GM04504 (cell line): ENCODE measurements at regions not wholly inside any gene's neighbourhood (a gene's known extent, or its start where the extent isn't known, plus 50 kb on each side); places are given as distances from the start of the nearest gene placed in this dataset.

ENCODE experiments used
- DNase-seq: peaks from one replicate; pipeline ENCODE4 v3.0.0-alpha.2; 2012; ENCODE audit warnings: low read depth

- DNase-seq, result no peak
Measured at GRCh38 chr7:18243731-18244130, 216.1 kb upstream of the PRPS1L1 start.

DNA sequence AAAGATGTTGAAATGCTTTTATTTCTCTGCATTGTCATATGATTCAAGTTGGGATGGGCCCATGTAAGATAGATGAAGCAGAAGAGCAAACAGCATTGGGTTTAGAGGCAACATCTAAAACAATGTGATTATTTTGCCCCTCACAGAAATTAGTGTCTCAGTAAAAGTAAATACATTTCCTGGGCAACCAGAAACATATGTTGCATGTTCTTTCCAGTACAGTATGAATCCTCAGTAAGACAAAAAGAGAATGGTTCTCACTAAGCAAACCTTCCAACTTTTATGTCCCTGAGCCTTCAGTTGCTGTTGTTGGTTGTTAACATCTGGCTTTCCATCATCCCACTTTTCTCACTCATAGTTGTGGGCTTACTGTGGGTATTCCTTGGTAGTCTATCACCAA, 222.5 kb upstream of the PRPS1L1 start:
- DNase-seq, result no peak

- peak; percentile 3 for DNase-seq
Measured at GRCh38 chr7:18257711-18258110, 230.1 kb upstream of the PRPS1L1 start.

GRCh38 chr7:18262058-18262457, 233.5 kb upstream of the HDAC9 start:
- no peak for DNase-seq

- no peak for DNase-seq
Measured at GRCh38 chr7:18265611-18266281, 229.8 kb upstream of the HDAC9 start.

GRCh38 chr7:18268571-18268970, 227.0 kb upstream of the HDAC9 start:
- DNase-seq, result no peak

DNA sequence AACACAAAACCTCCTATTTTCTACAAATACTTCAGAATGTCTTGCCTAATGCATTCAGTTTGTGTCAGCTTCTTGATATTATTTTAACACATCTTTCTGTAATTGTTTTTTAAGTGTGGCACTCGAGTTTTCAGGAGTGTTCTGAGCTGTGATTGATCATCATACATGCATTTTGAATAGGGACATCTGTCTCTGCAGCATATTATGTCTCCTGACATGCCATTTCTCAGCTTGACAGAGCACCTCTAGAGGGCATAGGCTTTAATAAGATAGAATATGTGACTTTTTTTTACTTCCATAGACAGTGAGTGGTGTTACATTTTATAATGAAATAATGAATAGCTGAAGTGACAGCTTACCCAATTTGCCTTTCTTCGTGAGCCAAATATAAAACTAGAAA, 219.2 kb upstream of the HDAC9 start:
- no peak for DNase-seq

- no peak for DNase-seq
Measured at GRCh38 chr7:18278316-18278715, 217.2 kb upstream of the HDAC9 start.

DNA sequence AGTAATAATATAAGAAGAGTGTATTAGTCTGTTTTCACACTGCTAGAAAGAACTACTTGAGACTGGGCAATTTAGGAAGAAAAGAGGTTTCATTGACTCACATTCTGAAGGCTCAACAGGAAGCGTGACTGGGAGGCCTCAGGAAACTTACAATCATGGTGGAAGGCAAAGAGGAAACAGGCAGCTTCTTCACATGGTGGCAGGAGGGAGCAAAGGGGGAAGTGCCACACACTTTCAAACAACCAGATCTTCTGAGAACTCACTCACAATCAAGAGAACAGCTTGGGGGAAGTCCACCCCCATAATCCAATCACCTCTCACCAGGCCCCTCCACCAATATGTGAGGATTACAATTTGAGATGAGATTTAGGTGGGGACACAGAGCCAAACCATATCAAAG, 212.5 kb upstream of the HDAC9 start:
- no peak for DNase-seq

DNA sequence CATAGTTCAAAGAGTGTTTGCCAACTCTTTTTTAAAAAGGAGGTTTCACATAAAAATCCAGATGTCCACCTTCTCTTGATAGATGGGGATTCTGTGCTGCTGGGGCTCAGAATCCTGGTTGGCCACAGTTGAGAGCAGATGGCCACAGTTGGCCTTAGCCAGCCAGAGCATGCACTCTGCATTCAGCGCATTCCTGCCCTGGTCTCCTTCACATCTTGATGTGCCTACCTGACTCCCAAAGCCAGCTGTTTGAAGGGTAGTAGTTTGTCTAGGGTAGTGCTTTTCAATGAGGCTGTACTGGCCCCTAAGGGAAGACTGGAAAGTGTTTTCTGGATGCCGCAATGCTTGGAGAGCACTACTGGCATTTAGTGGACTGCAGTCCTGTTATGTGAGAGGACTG, 208.1 kb upstream of the HDAC9 start:
- no peak for DNase-seq

- DNase-seq, result no peak
Measured at GRCh38 chr7:18288322-18289037, 207.1 kb upstream of the HDAC9 start.

GRCh38 chr7:18289788-18290187, 205.8 kb upstream of the HDAC9 start:
- no peak for DNase-seq

GRCh38 chr7:18290223-18290622, 205.3 kb upstream of the HDAC9 start:
- DNase-seq, result no peak

DNA sequence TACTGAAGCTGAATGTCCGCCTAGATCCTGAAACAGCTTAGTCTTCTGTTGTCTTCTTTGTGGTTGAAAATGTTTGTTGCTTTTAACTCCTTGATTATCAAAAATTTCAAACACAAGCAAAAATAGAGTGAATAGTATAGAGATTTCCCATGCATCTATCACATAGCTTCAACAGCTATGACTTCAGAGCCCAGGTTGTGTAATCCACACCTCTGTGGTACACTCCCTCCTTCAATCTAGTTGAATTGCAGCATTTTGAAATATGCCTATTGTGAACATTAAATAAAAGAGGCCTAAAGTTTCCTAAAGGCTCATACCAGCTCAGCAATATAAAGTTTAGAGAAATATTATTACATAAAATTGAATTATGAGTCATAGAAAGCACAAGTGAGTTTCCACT, 204.7 kb upstream of the HDAC9 start:
- no peak for DNase-seq

DNA sequence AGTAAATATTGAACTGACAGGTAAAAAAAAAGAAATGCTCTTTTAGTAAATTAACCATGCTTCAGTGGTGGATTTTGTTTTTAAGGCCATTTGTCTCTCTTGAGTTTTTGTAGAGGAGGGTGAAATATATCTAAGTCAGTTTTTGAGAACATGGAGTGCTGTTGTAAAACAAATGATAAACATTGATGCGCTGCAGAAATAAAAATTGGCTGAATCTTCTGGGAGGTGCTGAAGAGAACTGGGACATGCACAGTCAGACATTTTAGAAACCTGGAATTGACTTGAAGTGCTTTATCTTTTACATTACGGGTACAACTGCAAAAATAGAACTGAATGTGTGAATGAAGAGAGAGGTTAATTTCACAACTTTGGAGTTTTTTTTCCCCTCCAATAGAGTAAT, 203.0 kb upstream of the HDAC9 start:
- DNase-seq, result no peak

GRCh38 chr7:18293759-18294158, 201.8 kb upstream of the HDAC9 start:
- no peak for DNase-seq

- no peak for DNase-seq
Measured at GRCh38 chr7:18294411-18294810, 201.1 kb upstream of the HDAC9 start.

DNA sequence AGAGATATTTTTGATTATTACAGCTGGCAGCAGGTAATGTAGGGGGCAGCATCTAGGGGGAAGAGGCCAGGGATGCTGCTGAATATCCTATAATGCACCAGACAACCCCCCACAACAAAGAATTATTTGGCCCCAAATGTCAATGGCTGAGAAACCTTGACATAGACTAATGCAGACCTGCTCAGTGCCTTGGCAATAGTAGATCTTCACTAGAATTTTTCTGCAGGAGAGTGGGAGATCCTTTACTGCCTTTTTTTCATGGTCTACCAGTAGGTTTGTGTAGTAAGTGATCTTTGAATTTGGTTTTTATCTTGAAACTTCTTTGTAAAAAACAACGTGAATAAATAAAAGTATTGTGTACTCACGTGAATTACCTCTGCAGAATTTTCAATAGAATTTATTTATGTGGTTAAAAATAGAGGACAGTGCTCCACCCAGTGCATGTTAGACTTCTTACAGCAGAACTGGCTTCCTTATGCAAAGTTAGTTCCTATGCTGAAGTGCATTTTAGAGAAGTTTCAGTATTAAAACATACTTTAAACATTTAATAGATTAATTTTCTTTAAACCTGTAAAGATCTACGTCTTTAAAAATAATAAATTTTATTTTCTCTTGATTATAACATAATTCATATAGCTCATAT, 199.6 kb upstream of the HDAC9 start:
- no peak for DNase-seq

GRCh38 chr7:18302097-18302496, 193.5 kb upstream of the HDAC9 start:
- DNase-seq, result no peak

DNA sequence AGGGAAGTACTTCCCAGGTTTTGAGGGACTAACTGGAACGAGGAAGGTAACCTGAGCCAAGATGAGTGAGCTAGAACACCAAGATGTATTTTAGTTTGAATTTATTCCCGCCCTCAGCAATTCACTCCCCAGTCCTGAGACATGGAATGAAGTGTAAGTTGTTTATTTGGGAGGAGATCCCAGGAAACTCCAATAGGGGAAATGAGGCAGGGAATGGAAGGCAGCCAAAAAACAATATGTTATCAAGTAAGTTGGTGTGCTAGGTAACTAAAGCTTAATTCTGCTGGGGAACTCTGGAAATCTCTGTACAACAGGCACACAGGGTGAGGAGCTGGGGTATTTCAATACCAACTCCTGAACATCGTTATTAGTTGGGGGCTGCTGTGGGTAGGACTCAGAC, 189.7 kb upstream of the HDAC9 start:
- DNase-seq, result no peak

DNA sequence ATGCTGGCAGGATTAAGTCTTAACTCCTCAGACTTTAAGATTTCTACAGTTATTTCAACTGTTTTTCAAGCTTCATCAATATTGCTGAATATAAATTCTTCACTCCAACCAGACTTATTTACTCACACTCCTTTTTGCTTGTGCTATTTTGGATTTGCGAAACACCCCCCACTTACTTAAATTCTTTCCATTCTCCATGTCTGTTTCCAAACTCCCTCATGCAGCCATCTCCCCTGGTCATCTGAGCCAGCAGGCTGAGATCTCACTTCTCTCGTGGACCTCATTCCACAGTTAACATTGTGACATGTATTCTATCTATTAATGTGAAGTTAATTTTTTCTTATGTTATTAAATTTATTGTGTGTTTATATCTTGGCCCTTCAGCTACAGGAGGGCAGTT, 188.9 kb upstream of the HDAC9 start:
- no peak for DNase-seq

DNA sequence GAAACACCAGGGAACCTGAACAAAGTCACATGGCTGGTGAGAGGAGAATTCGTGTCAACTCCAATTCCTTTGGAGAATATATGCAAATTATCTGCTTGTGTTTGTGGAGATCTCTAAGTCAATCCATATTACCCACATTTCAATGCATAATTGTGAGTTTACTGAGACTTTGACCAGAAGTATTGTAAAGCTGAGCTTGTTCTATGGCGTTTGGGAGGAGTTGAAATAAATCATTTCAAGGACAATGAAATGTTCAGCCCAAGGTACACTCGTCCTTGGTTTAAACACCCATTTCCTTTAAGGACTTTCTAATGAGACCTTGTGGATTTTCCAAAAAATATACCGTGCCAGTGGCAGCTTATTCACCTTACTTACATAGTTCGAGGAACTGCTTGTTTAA, 186.6 kb upstream of the HDAC9 start:
- DNase-seq, result no peak

DNA sequence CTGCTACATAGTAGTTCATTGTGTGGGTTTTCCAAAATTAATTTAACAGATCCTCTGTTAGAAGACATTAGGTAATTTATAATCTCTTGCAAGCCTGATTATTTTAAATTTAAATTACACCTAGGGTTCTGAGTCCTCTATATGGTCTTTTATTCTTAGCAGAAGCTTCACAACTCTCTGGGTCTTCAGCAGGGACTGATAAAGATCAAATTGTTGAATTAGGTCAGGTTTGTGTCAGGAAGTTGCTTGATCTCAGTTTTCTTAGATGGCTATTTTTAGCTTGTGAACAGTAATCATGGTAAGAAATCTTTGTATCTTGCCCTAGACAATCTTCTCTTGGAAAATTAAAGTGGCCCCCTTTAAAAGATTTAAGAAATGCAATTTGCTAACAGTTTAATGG, 183.1 kb upstream of the HDAC9 start:
- no peak for DNase-seq

DNA sequence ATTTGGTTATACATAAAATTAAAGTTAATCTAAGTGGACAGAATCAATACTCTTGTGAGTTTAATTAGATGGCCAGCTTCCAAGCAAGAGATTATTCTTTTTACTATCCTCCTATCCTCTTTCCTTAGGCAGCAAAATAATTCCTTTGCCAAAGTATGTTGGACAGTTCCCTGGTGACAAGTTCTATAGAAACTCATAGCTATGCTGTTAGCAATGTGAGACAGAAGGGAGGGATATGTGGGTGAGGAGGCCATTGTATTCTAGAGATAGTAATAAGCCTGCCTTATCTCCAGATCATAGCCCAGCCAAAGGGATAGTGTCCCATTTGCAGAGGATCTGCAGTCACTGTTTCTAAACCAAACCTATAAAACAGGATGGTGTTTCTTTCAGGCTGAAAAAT, 181.6 kb upstream of the HDAC9 start:
- DNase-seq, result no peak
